Ascending aorta (tissue), 2 donors: ENCODE measurements at regions not wholly inside any gene's neighbourhood (a gene's known extent, or its start where the extent isn't known, plus 50 kb on each side); places are given as distances from the start of the nearest gene placed in this dataset.

Source experiments
- DNase-seq, 2 donors: peaks; one replicate each; pipeline ENCODE4 v3.0.0-alpha.2; 2019; ENCODE audit warnings: low spot score in 2 of 2
- H3K27ac ChIP-seq, 2 donors: fragments of 200-600 bp; sonication (generic); one replicate each; pipeline ENCODE4 v1.5.1; 2016 to 2017; ENCODE audit warnings: mild to moderate bottlenecking in 1 of 2
- H3K27me3 ChIP-seq: fragments of 200-600 bp; sonication (generic); one replicate; pipeline ENCODE4 v1.5.1; 2017
- H3K36me3 ChIP-seq, 2 donors: fragments of 200-600 bp; sonication (generic); one replicate each; pipeline ENCODE4 v1.5.1; 2016
- H3K4me1 ChIP-seq, 2 donors: fragments of 200-600 bp; sonication (generic); one replicate each; pipeline ENCODE4 v1.5.1; 2016 to 2017; ENCODE audit warnings: mild to moderate bottlenecking in 1 of 2
- H3K4me3 ChIP-seq, 2 donors: fragments of 200-600 bp; sonication (generic); one replicate each; pipeline ENCODE4 v1.5.1; 2016 to 2017; ENCODE audit warnings: mild to moderate bottlenecking in 1 of 2
- H3K9me3 ChIP-seq, 2 donors: fragments of 200-600 bp; sonication (generic); one replicate each; pipeline ENCODE4 v1.5.1; 2016
- CTCF ChIP-seq, 3 experiments: fragments of 200-600 bp in 2 of 3; fragments of 450-650 bp in 1 of 3; sonication (generic) in 2 of 3; IDR thresholded peaks; one replicate each; pipeline ENCODE4 v1.5.1; 2016 to 2019; ENCODE audit warnings: antibody characterized with exemption in 3 of 3, mild to moderate bottlenecking in 1 of 3, moderate library complexity in 1 of 3
- intact Hi-C: fragments of 100-400 bp; cut with DNase I; formaldehyde crosslinking; loops from one replicate; pipeline ENCODE4 v1.15.1; 2023

GRCh38 chr16:85255777-85256176, 143.5 kb upstream of the CIBAR2 start:
- no peak for DNase-seq
- H3K36me3 ChIP-seq: no peaks in the 10 kb centered on the region
- H3K27me3 ChIP-seq: no peaks in the 10 kb centered on the region
- intact Hi-C loops: no loop called here
- no peaks in the 10 kb centered on the region for H3K4me1 ChIP-seq
- H3K4me3 ChIP-seq: no peak overlapping the region
- no peaks in the 10 kb centered on the region for H3K9me3 ChIP-seq
- H3K27ac ChIP-seq: no peak overlapping the region
- no peak for TF ChIP-seq CTCF (IDR thresholded peaks at IDR 0.05)

- no peak for TF ChIP-seq CTCF (IDR thresholded peaks at IDR 0.05)
- no peaks in the 10 kb centered on the region for H3K27me3 ChIP-seq
- no peaks in the 10 kb centered on the region for H3K4me1 ChIP-seq
- H3K9me3 ChIP-seq: no peaks in the 10 kb centered on the region
- no peaks in the 10 kb centered on the region for H3K36me3 ChIP-seq
- no peak overlapping the region for H3K4me3 ChIP-seq
- no peak for DNase-seq
- intact Hi-C loops: no loop called here
- H3K27ac ChIP-seq: no peak overlapping the region
These were observed 144.0 kb upstream of the CIBAR2 start for GRCh38 chr16:85256190-85256739.

- no peaks in the 10 kb centered on the region for H3K4me1 ChIP-seq
- H3K4me3 ChIP-seq: no peak overlapping the region
- no peaks in the 10 kb centered on the region for H3K27me3 ChIP-seq
- no peak for TF ChIP-seq CTCF (IDR thresholded peaks at IDR 0.05)
- H3K9me3 ChIP-seq: no peaks in the 10 kb centered on the region
- H3K36me3 ChIP-seq: no peaks in the 10 kb centered on the region
- DNase-seq: no peak
- no peak overlapping the region for H3K27ac ChIP-seq
- intact Hi-C loops: no loop called here
These were observed 145.2 kb upstream of the CIBAR2 start for GRCh38 chr16:85257483-85257882.

- H3K36me3 ChIP-seq: no peaks in the 10 kb centered on the region
- TF ChIP-seq CTCF (IDR thresholded peaks at IDR 0.05): no peak
- H3K27me3 ChIP-seq: no peaks in the 10 kb centered on the region
- no peak overlapping the region for H3K27ac ChIP-seq
- H3K4me3 ChIP-seq: no peak overlapping the region
- no peak for DNase-seq
- intact Hi-C loops: no loop called here
- H3K9me3 ChIP-seq: no peaks in the 10 kb centered on the region
- no peaks in the 10 kb centered on the region for H3K4me1 ChIP-seq
These were observed 145.9 kb upstream of the CIBAR2 start for GRCh38 chr16:85258166-85258565.

- no peaks in the 10 kb centered on the region for H3K4me1 ChIP-seq
- H3K36me3 ChIP-seq: no peaks in the 10 kb centered on the region
- H3K27ac ChIP-seq: no peak overlapping the region
- H3K4me3 ChIP-seq: no peak overlapping the region
- no peaks in the 10 kb centered on the region for H3K9me3 ChIP-seq
- no peak for TF ChIP-seq CTCF (IDR thresholded peaks at IDR 0.05)
- DNase-seq: no peak
- intact Hi-C loops: no loop called here
- no peaks in the 10 kb centered on the region for H3K27me3 ChIP-seq
These were observed 146.4 kb upstream of the CIBAR2 start for GRCh38 chr16:85258629-85259028.
